Parathyroid adenoma (tissue), 2 donors: ENCODE measurements at regions not wholly inside any gene's neighbourhood (a gene's known extent, or its start where the extent isn't known, plus 50 kb on each side); places are given as distances from the start of the nearest gene placed in this dataset.

ENCODE experiments used
- H2AFZ ChIP-seq: fragments of 300-600 bp; sonication (generic); one replicate; pipeline ENCODE4 v1.7.0; 2017; ENCODE audit warnings: antibody characterized with exemption, mild to moderate bottlenecking
- H3K27ac ChIP-seq: fragments of 300-600 bp; sonication (generic); one replicate; pipeline ENCODE4 v1.7.0; 2017
- H3K27me3 ChIP-seq: fragments of 300-600 bp; sonication (generic); one replicate; pipeline ENCODE4 v1.7.0; 2017; ENCODE audit warnings: low read length; ENCODE audit not compliant: control insufficient read depth, insufficient read depth
- H3K36me3 ChIP-seq: fragments of 300-600 bp; sonication (generic); one replicate; pipeline ENCODE4 v1.7.0; 2017; ENCODE audit warnings: low read length; ENCODE audit not compliant: control insufficient read depth, insufficient read depth
- H3K4me1 ChIP-seq: fragments of 300-600 bp; sonication (generic); one replicate; pipeline ENCODE4 v1.7.0; 2017; ENCODE audit warnings: control low read depth
- H3K4me2 ChIP-seq: fragments of 300-600 bp; sonication (generic); one replicate; pipeline ENCODE4 v1.7.0; 2017; ENCODE audit warnings: low read length
- H3K4me3 ChIP-seq: fragments of 300-600 bp; sonication (generic); one replicate; pipeline ENCODE4 v1.7.0; 2017; ENCODE audit warnings: low read depth, low read length
- H3K79me2 ChIP-seq: fragments of 300-600 bp; sonication (generic); one replicate; pipeline ENCODE4 v1.7.0; 2017; ENCODE audit warnings: control low read depth
- H3K9ac ChIP-seq: fragments of 300-600 bp; sonication (generic); one replicate; pipeline ENCODE4 v1.7.0; 2017; ENCODE audit warnings: mild to moderate bottlenecking
- H3K9me3 ChIP-seq: fragments of 300-600 bp; sonication (generic); one replicate; pipeline ENCODE4 v1.7.0; 2017; ENCODE audit warnings: low read length; ENCODE audit not compliant: control insufficient read depth
- CTCF ChIP-seq: fragments of 300-600 bp; sonication (generic); IDR thresholded peaks from one replicate; pipeline ENCODE4 v1.7.0; 2017; ENCODE audit warnings: antibody characterized with exemption, mild to moderate bottlenecking
- donor health status: primary hyperparathyroidism.

- H3K9me3 ChIP-seq = no peaks in the 10 kb centered on the region
- H2AFZ ChIP-seq = no peak overlapping the region
- no peak overlapping the region for H3K27ac ChIP-seq
- H3K4me2 ChIP-seq = no peak overlapping the region
- H3K79me2 ChIP-seq = no peaks in the 10 kb centered on the region
- no peak overlapping the region for H3K9ac ChIP-seq
- H3K36me3 ChIP-seq = no peaks in the 10 kb centered on the region
- no peak for TF ChIP-seq CTCF
- no peaks in the 10 kb centered on the region for H3K27me3 ChIP-seq
- no peaks in the 10 kb centered on the region for H3K4me1 ChIP-seq
- no peak overlapping the region for H3K4me3 ChIP-seq
Observed at GRCh38 chr12:5096241-5096924, 52.7 kb downstream of the KCNA5 start.

DNA sequence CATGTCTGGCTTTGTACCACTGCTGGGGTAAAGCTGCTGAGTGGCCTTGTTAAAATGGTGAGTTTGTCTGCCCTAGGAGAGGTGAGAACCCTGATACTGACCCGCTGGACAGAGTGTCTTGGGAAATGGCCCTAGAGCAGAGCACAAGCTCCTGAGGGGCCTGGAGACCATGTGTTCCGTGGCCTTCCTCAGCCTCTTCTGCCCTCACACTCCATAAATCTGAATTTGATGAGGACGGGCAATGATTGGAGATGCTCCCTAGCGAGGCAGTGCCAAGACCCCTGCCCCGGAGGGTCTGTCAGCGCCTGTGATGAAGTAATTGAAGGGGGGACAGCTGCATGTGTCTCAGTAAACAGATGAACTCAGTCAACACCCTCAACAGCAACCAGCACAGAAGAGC, 54.1 kb downstream of the KCNA5 start:
- no peaks in the 10 kb centered on the region for H3K4me1 ChIP-seq
- no peaks in the 10 kb centered on the region for H3K27me3 ChIP-seq
- H3K27ac ChIP-seq = no peak overlapping the region
- no peak overlapping the region for H3K4me2 ChIP-seq
- no peaks in the 10 kb centered on the region for H3K9me3 ChIP-seq
- no peak overlapping the region for H2AFZ ChIP-seq
- H3K4me3 ChIP-seq = no peak overlapping the region
- no peak overlapping the region for H3K9ac ChIP-seq
- TF ChIP-seq CTCF = no peak
- H3K36me3 ChIP-seq = no peaks in the 10 kb centered on the region
- no peaks in the 10 kb centered on the region for H3K79me2 ChIP-seq

- Histone ChIP-seq H3K4me1 (no peaks in the 10 kb centered on the region), H3K79me2 (no peaks in the 10 kb centered on the region), H3K4me3 (no peak overlapping the region), H3K27ac (no peak overlapping the region), H3K36me3 (no peaks in the 10 kb centered on the region), H3K9ac (no peak overlapping the region), H3K4me2 (no peak overlapping the region), H3K27me3 (no peaks in the 10 kb centered on the region), H2AFZ (no peak overlapping the region), H3K9me3 (no peaks in the 10 kb centered on the region)
- no peak for TF ChIP-seq CTCF
Observed at GRCh38 chr12:5099136-5099535, 55.5 kb downstream of the KCNA5 start.

- Histone ChIP-seq H3K79me2 (no peaks in the 10 kb centered on the region), H3K27me3 (no peaks in the 10 kb centered on the region), H3K27ac (no peak overlapping the region), H3K4me1 (no peaks in the 10 kb centered on the region), H3K36me3 (no peaks in the 10 kb centered on the region), H3K4me3 (no peak overlapping the region), H3K4me2 (no peak overlapping the region), H3K9ac (no peak overlapping the region), H3K9me3 (no peaks in the 10 kb centered on the region), H2AFZ (no peak overlapping the region)
- no peak for TF ChIP-seq CTCF
Observed at GRCh38 chr12:5099591-5099990, 55.9 kb downstream of the KCNA5 start.

- no peak overlapping the region for H2AFZ ChIP-seq
- H3K4me3 ChIP-seq = no peak overlapping the region
- H3K9me3 ChIP-seq = no peaks in the 10 kb centered on the region
- no peak for TF ChIP-seq CTCF
- no peak overlapping the region for H3K9ac ChIP-seq
- no peaks in the 10 kb centered on the region for H3K27me3 ChIP-seq
- H3K4me1 ChIP-seq = no peaks in the 10 kb centered on the region
- no peaks in the 10 kb centered on the region for H3K36me3 ChIP-seq
- no peak overlapping the region for H3K4me2 ChIP-seq
- no peak overlapping the region for H3K27ac ChIP-seq
- no peaks in the 10 kb centered on the region for H3K79me2 ChIP-seq
Observed at GRCh38 chr12:5101686-5102085, 58.0 kb downstream of the KCNA5 start.
